Lower leg skin (tissue), 4 donors: ENCODE measurements at regions not wholly inside any gene's neighbourhood (a gene's known extent, or its start where the extent isn't known, plus 50 kb on each side); places are given as distances from the start of the nearest gene placed in this dataset.

Experiments used
- DNase-seq, 2 donors: peaks; one replicate each; pipeline ENCODE4 v3.0.0-alpha.2; 2019; ENCODE audit warnings: low spot score in 2 of 2
- H3K4me3 ChIP-seq: fragments of 200-600 bp; sonication (generic); 2 replicates; pipeline ENCODE4 v1.5.1; 2017; ENCODE audit warnings: mild to moderate bottlenecking, low read depth; ENCODE audit not compliant: poor library complexity, severe bottlenecking
- CTCF ChIP-seq, 3 donors: fragments of 450-650 bp; IDR thresholded peaks; one replicate each; pipeline ENCODE4 v1.5.1; 2016; ENCODE audit warnings: antibody characterized with exemption in 3 of 3, mild to moderate bottlenecking in 3 of 3, moderate library complexity in 2 of 3
- POLR2A ChIP-seq, 2 donors: fragments of 450-650 bp; IDR thresholded peaks; one replicate each; pipeline ENCODE4 v1.6.1; 2016 to 2017; ENCODE audit warnings: antibody characterized with exemption in 2 of 2, mild to moderate bottlenecking in 1 of 2, moderate library complexity in 1 of 2
- WGBS, 2 donors: methylation state at CpG; one replicate each; pipeline ENCODE4 v1.1.5; 2018; 5-methylcytosine and 5-hydroxymethylcytosine counted together
- intact Hi-C: fragments of 100-400 bp; cut with DNase I; formaldehyde crosslinking; loops from one replicate; pipeline ENCODE4 v1.15.0; 2023; ENCODE audit warnings: low total_unique reads

GRCh38 chr9:135000647-135001245 is 83.0 kb upstream of the FCN1 start:
- intact Hi-C loops, result no loop called here
- TF ChIP-seq CTCF (IDR thresholded peaks at IDR 0.05) (no peak), POLR2A (IDR thresholded peaks at IDR 0.05) (no peak)
- 61 to 74% methylated on average over 2 of the region's 2 CpGs for WGBS, 2 donors
- no peak for DNase-seq
- no peak overlapping the region for H3K4me3 ChIP-seq

- no peak for DNase-seq
- H3K4me3 ChIP-seq, result no peak overlapping the region
- intact Hi-C loops, result no loop called here
- TF ChIP-seq POLR2A (IDR thresholded peaks at IDR 0.05), result no peak
- no peak for TF ChIP-seq CTCF (IDR thresholded peaks at IDR 0.05)
- WGBS, 2 donors, result 82 to 94% methylated on average over 2 of the region's 2 CpGs
These were observed 83.8 kb upstream of the FCN1 start for GRCh38 chr9:135001526-135001925.

- 47 to 57% methylated on average over 6 of the region's 6 CpGs for WGBS, 2 donors
- TF ChIP-seq POLR2A (IDR thresholded peaks at IDR 0.05), result no peak
- TF ChIP-seq CTCF (IDR thresholded peaks at IDR 0.05), result no peak
- no peak for DNase-seq
- intact Hi-C loops, result no loop called here
- no peak overlapping the region for H3K4me3 ChIP-seq
These were observed 84.6 kb upstream of the FCN1 start for GRCh38 chr9:135002336-135002735.

GRCh38 chr9:135002802-135003201 is 84.7 kb upstream of the OLFM1 start:
- H3K4me3 ChIP-seq, result no peak overlapping the region
- no peak for TF ChIP-seq CTCF (IDR thresholded peaks at IDR 0.05)
- TF ChIP-seq POLR2A (IDR thresholded peaks at IDR 0.05), result no peak
- DNase-seq, result no peak
- WGBS, 2 donors, result 46 to 54% methylated on average over 4 of the region's 4 CpGs
- intact Hi-C loops, result no loop called here

- intact Hi-C loops, result no loop called here
- 92 to 94% methylated on average over 2 of the region's 2 CpGs for WGBS, 2 donors
- TF ChIP-seq CTCF (IDR thresholded peaks at IDR 0.05) (no peak), POLR2A (IDR thresholded peaks at IDR 0.05) (no peak)
- DNase-seq, result no peak
- no peak overlapping the region for H3K4me3 ChIP-seq
These were observed 82.7 kb upstream of the OLFM1 start for GRCh38 chr9:135004772-135005171.

GRCh38 chr9:135006911-135007570 is 80.4 kb upstream of the OLFM1 start:
- H3K4me3 ChIP-seq, result no peak overlapping the region
- no peak for TF ChIP-seq POLR2A (IDR thresholded peaks at IDR 0.05)
- no peak for TF ChIP-seq CTCF (IDR thresholded peaks at IDR 0.05)
- intact Hi-C loops, result no loop called here
- 94 to 97% methylated on average over 19 of the region's 19 CpGs for WGBS, 2 donors
- no peak for DNase-seq
